ENCODE measurements at regions not wholly inside any gene's neighbourhood (a gene's known extent, or its start where the extent isn't known, plus 50 kb on each side); places are given as distances from the start of the nearest gene placed in this dataset.

GRCh38 chr1:227466039-227466645, 97.2 kb upstream of the ZNF678 start:
- no TSS peak for BruUV-seq (replicated peaks)
- Histone ChIP-seq H3K4me1 (replicated peaks; ENCODE audit: insufficient read depth) (no peaks in the 10 kb centered on the region), H3K4me3 (no peak overlapping the region), H3K9me2 (ENCODE audit: insufficient read depth) (no peaks in the 10 kb centered on the region), H3K9me3 (ENCODE audit: insufficient read depth, low read depth) (no peaks in the 10 kb centered on the region), H3K36me3 (ENCODE audit: low read depth) (no peaks in the 10 kb centered on the region), H2AFZ (no peak overlapping the region), H3F3A (ENCODE audit: insufficient read depth, low read depth) (no peaks in the 10 kb centered on the region), H3K4me2 (no peak overlapping the region), H3K27ac (no peak overlapping the region), H4K20me1 (ENCODE audit: insufficient read depth) (no peaks in the 10 kb centered on the region), H3K27me3 (ENCODE audit: insufficient read depth, low read depth) (peaks cover 29% of the 10 kb centered on the region), H3K79me2 (ENCODE audit: low read depth) (no peaks in the 10 kb centered on the region)
- CTCF ChIA-PET, result no interaction called here
- no peak for TF ChIP-seq CTCF (conservative IDR thresholded peaks at IDR 0.05)
- no peak for TF ChIP-seq EZH2 (IDR thresholded peaks at IDR 0.05; ENCODE audit: low read depth)
- DNase-seq, result no peak
- POLR2A ChIA-PET (ENCODE audit: unreplicated experiment), result no interaction called here
- intact Hi-C loops (cut with micrococcal nuclease; ENCODE audit: unreplicated experiment), result no loop called here

GRCh38 chr1:227465256-227465655, 98.1 kb upstream of the ZNF678 start:
- no peak for DNase-seq
- Histone ChIP-seq H3K36me3 (ENCODE audit: low read depth) (no peaks in the 10 kb centered on the region), H3K4me2 (no peak overlapping the region), H3K9me3 (ENCODE audit: insufficient read depth, low read depth) (no peaks in the 10 kb centered on the region), H3K4me1 (replicated peaks; ENCODE audit: insufficient read depth) (no peaks in the 10 kb centered on the region), H4K20me1 (ENCODE audit: insufficient read depth) (no peaks in the 10 kb centered on the region), H3K79me2 (ENCODE audit: low read depth) (no peaks in the 10 kb centered on the region), H3F3A (ENCODE audit: insufficient read depth, low read depth) (no peaks in the 10 kb centered on the region), H3K9me2 (ENCODE audit: insufficient read depth) (no peaks in the 10 kb centered on the region), H3K27ac (no peak overlapping the region), H3K4me3 (no peak overlapping the region), H3K27me3 (ENCODE audit: insufficient read depth, low read depth) (peaks cover 29% of the 10 kb centered on the region), H2AFZ (no peak overlapping the region)
- intact Hi-C loops (cut with micrococcal nuclease; ENCODE audit: unreplicated experiment), result no loop called here
- no TSS peak for BruUV-seq (replicated peaks)
- TF ChIP-seq EZH2 (IDR thresholded peaks at IDR 0.05; ENCODE audit: low read depth), result no peak
- no peak for TF ChIP-seq CTCF (conservative IDR thresholded peaks at IDR 0.05)
- ChIA-PET POLR2A (ENCODE audit: unreplicated experiment) (no interaction called here), CTCF (no interaction called here)

GRCh38 chr1:227459977-227460376, 103.4 kb upstream of the ZNF678 start:
- ChIA-PET POLR2A (ENCODE audit: unreplicated experiment) (no interaction called here), CTCF (no interaction called here)
- peaks cover 21% of the 10 kb centered on the region for H3K27me3 ChIP-seq (ENCODE audit: insufficient read depth, low read depth)
- DNase-seq, result no peak
- TF ChIP-seq EZH2 (IDR thresholded peaks at IDR 0.05; ENCODE audit: low read depth) (no peak), CTCF (conservative IDR thresholded peaks at IDR 0.05) (no peak)
- no peaks in the 10 kb centered on the region for H3K36me3 ChIP-seq (ENCODE audit: low read depth)
- H3F3A ChIP-seq (ENCODE audit: insufficient read depth, low read depth), result no peaks in the 10 kb centered on the region
- H3K9me3 ChIP-seq (ENCODE audit: insufficient read depth, low read depth), result no peaks in the 10 kb centered on the region
- H3K79me2 ChIP-seq (ENCODE audit: low read depth), result no peaks in the 10 kb centered on the region
- intact Hi-C loops (cut with micrococcal nuclease; ENCODE audit: unreplicated experiment), result no loop called here
- H2AFZ ChIP-seq, result no peak overlapping the region
- no peak overlapping the region for H3K4me2 ChIP-seq
- H3K9me2 ChIP-seq (ENCODE audit: insufficient read depth), result no peaks in the 10 kb centered on the region
- H3K4me3 ChIP-seq, result no peak overlapping the region
- H3K4me1 ChIP-seq (replicated peaks; ENCODE audit: insufficient read depth), result no peaks in the 10 kb centered on the region
- no peak overlapping the region for H3K27ac ChIP-seq
- no TSS peak for BruUV-seq (replicated peaks)
- H4K20me1 ChIP-seq (ENCODE audit: insufficient read depth), result no peaks in the 10 kb centered on the region
